Activated CD8-positive, alpha-beta memory T cell treated with anti-CD3 and anti-CD28 coated beads, Interleukin-2, amount 10 ng/mL, durations not matched to agents 7 days and 5 days (primary cell): ENCODE measurements at regions not wholly inside any gene's neighbourhood (a gene's known extent, or its start where the extent isn't known, plus 50 kb on each side); places are given as distances from the start of the nearest gene placed in this dataset.

Experiments
- ATAC-seq: fragments of 150-1000 bp; cut with Tn5 transposase; one replicate; pipeline ENCODE4 v1.10.0; 2021; ENCODE audit warnings: moderate library complexity
- CTCF ChIA-PET: fragments of 350-600 bp; sonication (Branson Sonifier 250); formaldehyde crosslinking; loops from one replicate; lab custom pipeline; 2021; ENCODE audit warnings: antibody characterized with exemption; lab: Charles Lee
- DNase-seq: peaks from one replicate; pipeline ENCODE4 v3.0.0-alpha.2; 2020
- H3K27ac Mint-ChIP-seq: one replicate; pipeline ENCODE4 v1.8.0; 2021; ENCODE audit warnings: mild to moderate bottlenecking, mixed read lengths
- H3K27me3 Mint-ChIP-seq: one replicate; pipeline ENCODE4 v1.8.0; 2021; ENCODE audit warnings: mixed read lengths
- H3K36me3 Mint-ChIP-seq: one replicate; pipeline ENCODE4 v1.8.0; 2021; ENCODE audit warnings: mild to moderate bottlenecking, mixed read lengths
- H3K4me1 Mint-ChIP-seq: one replicate; pipeline ENCODE4 v1.8.0; 2021; ENCODE audit warnings: mixed read lengths
- H3K4me3 Mint-ChIP-seq: one replicate; pipeline ENCODE4 v1.8.0; 2021; ENCODE audit warnings: mild to moderate bottlenecking, moderate library complexity, mixed read lengths
- H3K9me3 Mint-ChIP-seq: one replicate; pipeline ENCODE4 v1.8.0; 2022; ENCODE audit warnings: low read depth, mixed read lengths

DNA sequence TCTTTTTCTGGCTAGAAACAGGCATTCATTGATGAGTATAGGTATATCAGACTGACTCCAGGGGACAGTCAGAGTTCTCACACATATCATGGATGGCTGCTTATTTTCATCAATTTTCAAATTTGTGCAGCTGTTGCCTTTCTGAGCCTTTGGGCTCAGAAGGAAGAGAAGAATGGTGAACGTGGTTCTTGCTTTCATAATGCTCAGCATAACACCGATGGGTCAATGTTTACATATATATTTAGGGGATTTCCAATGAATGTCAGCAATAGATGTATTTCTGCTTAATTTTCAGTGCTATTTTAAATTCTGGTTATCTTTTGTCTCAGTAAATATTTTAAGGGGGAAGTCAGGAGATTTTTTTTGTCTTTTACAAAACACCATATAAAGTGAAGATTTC, 581.4 kb upstream of the DPPA4 start:
- CTCF ChIA-PET, result no interaction called here
- H3K27ac Mint-ChIP-seq, result no peak overlapping the region
- no peak for ATAC-seq
- no peaks in the 10 kb centered on the region for H3K4me1 Mint-ChIP-seq
- peaks cover 5% of the 10 kb centered on the region for H3K9me3 Mint-ChIP-seq
- H3K4me3 Mint-ChIP-seq, result no peak overlapping the region
- peaks cover under 1% of the 10 kb centered on the region for H3K36me3 Mint-ChIP-seq
- no peaks in the 10 kb centered on the region for H3K27me3 Mint-ChIP-seq
- no peak for DNase-seq

- Mint-ChIP-seq H3K9me3 (peaks cover 3% of the 10 kb centered on the region), H3K36me3 (no peaks in the 10 kb centered on the region), H3K27ac (no peak overlapping the region), H3K4me3 (no peak overlapping the region), H3K27me3 (no peaks in the 10 kb centered on the region), H3K4me1 (no peaks in the 10 kb centered on the region)
- no peak for DNase-seq
- no peak for ATAC-seq
- CTCF ChIA-PET, result no interaction called here
These were observed 583.4 kb upstream of the DPPA4 start for GRCh38 chr3:109920749-109921148.

GRCh38 chr3:109921509-109921908, 584.2 kb upstream of the DPPA4 start:
- ATAC-seq, result no peak
- CTCF ChIA-PET, result no interaction called here
- H3K36me3 Mint-ChIP-seq, result no peaks in the 10 kb centered on the region
- H3K27me3 Mint-ChIP-seq, result no peaks in the 10 kb centered on the region
- H3K27ac Mint-ChIP-seq, result no peak overlapping the region
- H3K4me3 Mint-ChIP-seq, result no peak overlapping the region
- no peak for DNase-seq
- peaks cover 3% of the 10 kb centered on the region for H3K9me3 Mint-ChIP-seq
- H3K4me1 Mint-ChIP-seq, result no peaks in the 10 kb centered on the region

GRCh38 chr3:109922856-109923255, 585.5 kb upstream of the DPPA4 start:
- Mint-ChIP-seq H3K9me3 (no peaks in the 10 kb centered on the region), H3K27ac (no peak overlapping the region), H3K27me3 (no peaks in the 10 kb centered on the region), H3K4me3 (no peak overlapping the region), H3K4me1 (no peaks in the 10 kb centered on the region), H3K36me3 (no peaks in the 10 kb centered on the region)
- no peak for DNase-seq
- CTCF ChIA-PET, result no interaction called here
- no peak for ATAC-seq

GRCh38 chr3:109923431-109923830, 586.1 kb upstream of the DPPA4 start:
- no peak for DNase-seq
- CTCF ChIA-PET, result no interaction called here
- Mint-ChIP-seq H3K27ac (no peak overlapping the region), H3K4me1 (no peaks in the 10 kb centered on the region), H3K4me3 (no peak overlapping the region), H3K36me3 (no peaks in the 10 kb centered on the region), H3K27me3 (no peaks in the 10 kb centered on the region), H3K9me3 (no peaks in the 10 kb centered on the region)
- no peak for ATAC-seq

DNA sequence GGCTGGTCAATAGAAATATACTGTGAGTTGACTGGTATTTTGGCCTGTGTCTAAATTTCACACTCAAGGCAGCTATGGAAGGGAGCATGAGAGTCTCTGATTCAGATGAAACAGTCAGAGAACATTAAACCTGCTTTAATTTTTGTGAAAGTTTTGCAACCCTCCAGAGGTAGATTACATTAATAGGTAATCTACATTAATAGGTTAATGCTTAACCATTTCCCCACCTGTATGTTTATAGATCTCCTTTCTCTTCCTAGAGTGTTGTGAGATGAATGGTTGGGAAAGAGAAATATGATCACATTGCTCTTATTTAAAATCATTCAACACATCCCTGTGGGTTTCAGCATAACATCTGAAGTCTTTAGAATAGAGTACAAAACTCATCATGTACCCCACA, 586.9 kb upstream of the DPPA4 start:
- DNase-seq, result no peak
- H3K9me3 Mint-ChIP-seq, result no peaks in the 10 kb centered on the region
- H3K4me1 Mint-ChIP-seq, result no peaks in the 10 kb centered on the region
- H3K4me3 Mint-ChIP-seq, result no peak overlapping the region
- H3K27me3 Mint-ChIP-seq, result no peaks in the 10 kb centered on the region
- no peaks in the 10 kb centered on the region for H3K36me3 Mint-ChIP-seq
- no peak overlapping the region for H3K27ac Mint-ChIP-seq
- CTCF ChIA-PET, result no interaction called here
- ATAC-seq, result no peak

DNA sequence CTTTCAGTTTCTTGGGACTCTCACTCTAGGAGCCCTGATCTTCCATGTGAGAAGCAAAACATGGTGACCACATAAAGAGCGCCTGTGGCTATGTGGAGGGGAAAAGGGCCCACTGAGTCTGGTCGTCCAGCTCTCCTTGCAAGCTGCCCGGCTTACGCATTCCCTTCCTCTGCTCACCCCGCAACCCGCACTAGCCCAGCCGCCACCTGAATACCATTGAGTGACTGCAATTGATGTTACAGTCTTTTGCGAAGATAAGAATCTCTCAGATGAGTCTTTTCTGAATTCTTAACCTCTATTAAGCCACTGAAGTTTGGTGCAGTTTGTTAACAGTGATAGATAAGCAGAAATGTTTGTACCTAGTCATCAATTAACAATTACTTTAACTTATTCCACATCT, 589.0 kb upstream of the DPPA4 start:
- Mint-ChIP-seq H3K4me1 (no peaks in the 10 kb centered on the region), H3K36me3 (no peaks in the 10 kb centered on the region), H3K4me3 (no peak overlapping the region), H3K27ac (no peak overlapping the region), H3K27me3 (no peaks in the 10 kb centered on the region), H3K9me3 (no peaks in the 10 kb centered on the region)
- CTCF ChIA-PET, result interaction anchor here (1.5 kb wide), 1 partner anchor 12 kb away, joined by 4 read pairs; no protein-coding TSS in a partner anchor
- ATAC-seq (no peak), DNase-seq (no peak)

GRCh38 chr3:109927161-109927560, 589.8 kb upstream of the DPPA4 start:
- Mint-ChIP-seq H3K4me3 (no peak overlapping the region), H3K36me3 (no peaks in the 10 kb centered on the region), H3K9me3 (no peaks in the 10 kb centered on the region), H3K27ac (no peak overlapping the region), H3K27me3 (no peaks in the 10 kb centered on the region), H3K4me1 (no peaks in the 10 kb centered on the region)
- CTCF ChIA-PET, result interaction anchor here (1.1 to 1.5 kb wide), 2 partner anchors 11 to 75 kb away, joined by 3 to 4 read pairs; no protein-coding TSS in a partner anchor
- DNase-seq (no peak), ATAC-seq (no peak)

- Mint-ChIP-seq H3K27ac (no peak overlapping the region), H3K4me1 (no peaks in the 10 kb centered on the region), H3K27me3 (no peaks in the 10 kb centered on the region)
These were observed 590.4 kb upstream of the DPPA4 start for GRCh38 chr3:109927726-109928125.

DNA sequence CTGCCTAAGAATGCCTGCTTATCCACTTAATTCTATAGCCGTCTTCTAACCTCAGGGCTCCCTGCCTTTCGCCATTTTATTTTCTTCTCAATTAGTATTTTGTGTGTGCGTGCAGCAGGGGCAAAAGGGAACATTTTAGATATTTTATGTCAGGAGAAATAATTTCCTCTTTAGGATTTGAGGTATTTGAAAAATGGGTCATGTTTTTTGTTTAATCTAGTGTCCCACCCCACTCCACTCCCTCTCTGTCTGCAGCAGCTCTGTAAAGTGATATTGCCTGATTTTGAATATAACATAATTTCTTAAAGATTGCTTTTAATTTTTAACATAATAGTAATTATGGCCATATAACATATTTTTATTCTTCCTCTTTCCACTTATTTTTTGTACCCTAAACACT, 593.2 kb upstream of the DPPA4 start:
- DNase-seq (no peak), ATAC-seq (no peak)
- CTCF ChIA-PET, result no interaction called here
- no peaks in the 10 kb centered on the region for H3K27me3 Mint-ChIP-seq
- H3K36me3 Mint-ChIP-seq, result no peaks in the 10 kb centered on the region
- no peak overlapping the region for H3K27ac Mint-ChIP-seq
- no peak overlapping the region for H3K4me3 Mint-ChIP-seq
- no peaks in the 10 kb centered on the region for H3K4me1 Mint-ChIP-seq
- H3K9me3 Mint-ChIP-seq, result no peaks in the 10 kb centered on the region

More at GRCh38 chr3:109927726-109928125, 590.4 kb upstream of the DPPA4 start:
- DNase-seq (no peak), ATAC-seq (no peak)
- CTCF ChIA-PET, result interaction anchor here (1.1 to 1.5 kb wide), 2 partner anchors 11 to 75 kb away, joined by 3 to 4 read pairs; no protein-coding TSS in a partner anchor
- H3K9me3 Mint-ChIP-seq, result no peaks in the 10 kb centered on the region
- no peak overlapping the region for H3K4me3 Mint-ChIP-seq
- no peaks in the 10 kb centered on the region for H3K36me3 Mint-ChIP-seq

DNA sequence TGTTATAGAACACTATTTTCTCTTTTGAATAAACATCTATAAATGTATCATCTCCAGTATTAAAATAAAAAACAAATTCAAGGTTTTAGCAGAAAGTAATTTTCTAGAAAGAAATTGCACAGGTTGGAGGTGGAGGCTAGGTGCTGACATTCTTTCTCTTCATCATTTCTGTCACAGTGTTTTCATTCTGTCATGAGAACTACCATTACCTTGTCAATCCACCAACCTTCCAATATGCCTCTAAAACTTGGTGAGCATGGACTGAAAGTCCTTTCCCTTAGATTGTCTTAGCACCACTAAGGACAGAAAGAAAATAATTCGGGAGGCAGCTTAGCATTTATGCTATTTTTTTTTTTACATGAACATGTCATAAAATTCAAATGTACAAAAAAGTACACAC, 596.2 kb upstream of the DPPA4 start:
- CTCF ChIA-PET, result no interaction called here
- ATAC-seq (no peak), DNase-seq (no peak)
- H3K4me3 Mint-ChIP-seq, result no peak overlapping the region
- H3K27me3 Mint-ChIP-seq, result no peaks in the 10 kb centered on the region
- no peaks in the 10 kb centered on the region for H3K4me1 Mint-ChIP-seq
- H3K36me3 Mint-ChIP-seq, result no peaks in the 10 kb centered on the region
- no peak overlapping the region for H3K27ac Mint-ChIP-seq
- H3K9me3 Mint-ChIP-seq, result no peaks in the 10 kb centered on the region

- H3K4me1 Mint-ChIP-seq, result no peaks in the 10 kb centered on the region
- H3K4me3 Mint-ChIP-seq, result no peak overlapping the region
- no peak overlapping the region for H3K27ac Mint-ChIP-seq
- ATAC-seq, result no peak
- CTCF ChIA-PET, result no interaction called here
- no peaks in the 10 kb centered on the region for H3K36me3 Mint-ChIP-seq
- peaks cover 3% of the 10 kb centered on the region for H3K9me3 Mint-ChIP-seq
- no peak for DNase-seq
- no peaks in the 10 kb centered on the region for H3K27me3 Mint-ChIP-seq
These were observed 602.5 kb upstream of the DPPA4 start for GRCh38 chr3:109939817-109940216.

GRCh38 chr3:109943181-109943580, 605.8 kb upstream of the DPPA4 start:
- Mint-ChIP-seq H3K27me3 (no peaks in the 10 kb centered on the region), H3K27ac (no peak overlapping the region), H3K4me1 (no peaks in the 10 kb centered on the region), H3K36me3 (peaks cover 2% of the 10 kb centered on the region), H3K9me3 (peaks cover 3% of the 10 kb centered on the region), H3K4me3 (no peak overlapping the region)
- CTCF ChIA-PET, result no interaction called here
- no peak for ATAC-seq
- no peak for DNase-seq

DNA sequence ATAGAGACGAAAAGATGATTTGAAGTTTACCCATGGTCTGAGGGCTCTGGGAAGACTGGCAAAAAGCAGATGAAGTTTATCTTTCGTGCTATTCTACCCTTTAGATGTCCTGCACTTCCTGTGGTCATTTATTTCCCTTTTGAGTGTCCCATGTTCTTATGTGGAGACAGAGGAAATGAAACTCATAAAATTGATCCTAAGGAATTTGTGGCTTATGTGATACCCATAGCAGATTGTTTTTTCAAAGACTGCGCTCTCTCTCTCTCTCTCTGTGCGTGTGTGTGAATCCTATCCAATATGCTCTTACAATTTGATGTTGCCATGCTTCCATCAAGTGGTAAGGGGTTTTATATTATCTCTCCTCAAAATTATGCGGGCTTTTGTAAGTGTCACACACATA, 607.5 kb upstream of the DPPA4 start:
- CTCF ChIA-PET, result no interaction called here
- DNase-seq, result no peak
- no peaks in the 10 kb centered on the region for H3K27me3 Mint-ChIP-seq
- H3K27ac Mint-ChIP-seq, result no peak overlapping the region
- H3K4me1 Mint-ChIP-seq, result no peaks in the 10 kb centered on the region
- H3K4me3 Mint-ChIP-seq, result no peak overlapping the region
- H3K9me3 Mint-ChIP-seq, result peaks cover 3% of the 10 kb centered on the region
- H3K36me3 Mint-ChIP-seq, result peaks cover 2% of the 10 kb centered on the region
- ATAC-seq, result no peak

DNA sequence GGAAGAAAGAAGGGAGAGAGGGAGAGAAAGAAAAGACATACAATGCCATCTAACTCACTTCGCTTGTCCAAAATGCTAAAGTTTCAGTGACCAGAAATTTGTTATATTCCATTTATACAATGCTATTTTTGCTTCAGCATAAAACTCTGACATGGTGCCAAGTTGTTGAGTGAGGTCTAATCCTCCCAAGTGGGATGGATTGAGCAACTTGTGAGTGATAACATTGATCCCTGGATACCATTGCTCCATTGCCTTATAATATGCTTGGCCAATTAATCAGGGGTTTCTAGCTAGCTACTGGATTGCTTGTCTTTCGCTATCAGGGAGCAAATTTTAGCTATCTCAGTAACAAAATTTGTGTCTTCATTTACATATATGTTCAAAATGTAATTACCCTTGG, 615.6 kb upstream of the DPPA4 start:
- no peak overlapping the region for H3K4me3 Mint-ChIP-seq
- ATAC-seq (no peak), DNase-seq (no peak)
- no peak overlapping the region for H3K27ac Mint-ChIP-seq
- CTCF ChIA-PET, result no interaction called here
- H3K4me1 Mint-ChIP-seq, result no peaks in the 10 kb centered on the region
- H3K36me3 Mint-ChIP-seq, result no peaks in the 10 kb centered on the region
- no peaks in the 10 kb centered on the region for H3K9me3 Mint-ChIP-seq
- no peaks in the 10 kb centered on the region for H3K27me3 Mint-ChIP-seq
